A673 (cell line): ENCODE measurements at regions not wholly inside any gene's neighbourhood (a gene's known extent, or its start where the extent isn't known, plus 50 kb on each side); places are given as distances from the start of the nearest gene placed in this dataset.

Source experiments
- BruUV-seq: library from RNA; stranded (reverse); fragments of 400-500 nt; replicated peaks from 2 replicates; lab custom pipeline; 2021; lab: Mats Ljungman, UMichigan
- CTCF ChIA-PET: fragments of 300-600 bp; sonication (Branson Sonifier 250); formaldehyde crosslinking; loops from one replicate; lab custom pipeline; 2022; ENCODE audit warnings: antibody characterized with exemption; lab: Charles Lee
- POLR2A ChIA-PET: fragments of 300-600 bp; sonication (Branson Sonifier 250); formaldehyde crosslinking; loops from one replicate; lab custom pipeline; 2022; ENCODE audit warnings: antibody characterized with exemption; ENCODE audit not compliant: low non-redundant PET; lab: Charles Lee
- DNase-seq: peaks from one replicate; pipeline ENCODE4 v3.0.0-alpha.2; 2015; ENCODE audit warnings: low spot score
- H3K27ac ChIP-seq: fragments of 200-600 bp; sonication (generic); 2 replicates; pipeline ENCODE4 v1.5.1; 2016; ENCODE audit warnings: mixed run types, low read depth, mild to moderate bottlenecking, mixed read lengths, antibody characterized with exemption, low read length; ENCODE audit not compliant: poor library complexity, severe bottlenecking
- H3K27me3 ChIP-seq: fragments of 200-600 bp; sonication (generic); replicated peaks from 2 replicates; pipeline ENCODE4 v1.6.1; 2017; ENCODE audit warnings: mixed run types, low read depth, mild to moderate bottlenecking, mixed read lengths, antibody characterized with exemption, low read length; ENCODE audit not compliant: insufficient read depth, poor library complexity
- H3K36me3 ChIP-seq: fragments of 200-600 bp; sonication (generic); 2 replicates; pipeline ENCODE4 v1.6.1; 2016; ENCODE audit warnings: mixed run types, mild to moderate bottlenecking, mixed read lengths, antibody characterized with exemption, low read length; ENCODE audit not compliant: insufficient read depth, poor library complexity, severe bottlenecking
- H3K4me1 ChIP-seq: fragments of 200-600 bp; sonication (generic); 2 replicates; pipeline ENCODE4 v1.6.1; 2017; ENCODE audit warnings: mixed run types, mild to moderate bottlenecking, mixed read lengths, antibody characterized with exemption, low read length; ENCODE audit not compliant: insufficient read depth, poor library complexity, severe bottlenecking
- H3K4me3 ChIP-seq: fragments of 200-600 bp; sonication (generic); 2 replicates; pipeline ENCODE4 v1.5.1; 2016; ENCODE audit warnings: low read depth, mixed run types, mild to moderate bottlenecking, mixed read lengths, low read length; ENCODE audit not compliant: poor library complexity, severe bottlenecking
- H3K9me3 ChIP-seq: fragments of 200-600 bp; sonication (generic); 2 replicates; pipeline ENCODE4 v1.6.1; 2016; ENCODE audit warnings: mixed run types, low read depth, mild to moderate bottlenecking, mixed read lengths, antibody characterized with exemption, low read length; ENCODE audit not compliant: poor library complexity, severe bottlenecking
- CTCF ChIP-seq: fragments of 300-800, 200-600 bp; sonication (generic); conservative IDR thresholded peaks from 2 replicates; pipeline ENCODE4 v1.5.1; 2017; ENCODE audit warnings: low read depth, mild to moderate bottlenecking, antibody characterized with exemption, low read length, moderate library complexity, mixed read lengths
- EZH2 ChIP-seq: fragments of 200-600 bp; sonication (generic); IDR thresholded peaks from 2 replicates; pipeline ENCODE4 v1.6.1; 2017; ENCODE audit warnings: borderline replicate concordance, low read depth, mild to moderate bottlenecking, mixed read lengths, antibody characterized with exemption, low read length; ENCODE audit not compliant: poor library complexity, severe bottlenecking
- intact Hi-C: fragments of 100-400 bp; cut with micrococcal nuclease; formaldehyde crosslinking; loops from one replicate; pipeline ENCODE4 v1.10.0; 2022; ENCODE audit not compliant: unreplicated experiment

DNA sequence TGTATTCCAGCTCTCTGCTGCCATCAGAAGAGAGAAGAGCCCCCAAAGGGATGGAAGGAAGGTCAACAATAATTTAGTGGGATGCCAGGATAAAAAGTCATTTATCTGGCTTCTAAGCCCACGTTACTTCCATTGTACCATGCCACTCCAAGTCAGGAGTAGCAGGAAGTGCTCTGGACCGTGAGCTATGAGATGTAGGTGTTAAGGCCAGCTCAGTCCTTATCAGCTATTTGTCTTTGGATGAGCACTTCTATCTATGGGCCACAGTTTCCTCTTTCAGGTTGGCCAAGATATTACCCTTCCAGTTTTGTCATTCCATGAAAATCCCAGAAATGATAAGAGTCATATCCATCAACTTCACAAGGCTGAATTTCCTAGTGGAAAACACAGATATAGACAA is 119.4 kb upstream of the CACUL1 start:
- H3K36me3 ChIP-seq = no peaks in the 10 kb centered on the region
- no peaks in the 10 kb centered on the region for H3K4me1 ChIP-seq
- ChIA-PET CTCF (no interaction called here), POLR2A (no interaction called here)
- no peaks in the 10 kb centered on the region for H3K9me3 ChIP-seq
- H3K4me3 ChIP-seq = no peak overlapping the region
- H3K27me3 ChIP-seq = peaks cover 7% of the 10 kb centered on the region
- no peak overlapping the region for H3K27ac ChIP-seq
- no TSS peak for BruUV-seq
- TF ChIP-seq EZH2 (no peak), CTCF (no peak)
- intact Hi-C loops = no loop called here
- DNase-seq = no peak

DNA sequence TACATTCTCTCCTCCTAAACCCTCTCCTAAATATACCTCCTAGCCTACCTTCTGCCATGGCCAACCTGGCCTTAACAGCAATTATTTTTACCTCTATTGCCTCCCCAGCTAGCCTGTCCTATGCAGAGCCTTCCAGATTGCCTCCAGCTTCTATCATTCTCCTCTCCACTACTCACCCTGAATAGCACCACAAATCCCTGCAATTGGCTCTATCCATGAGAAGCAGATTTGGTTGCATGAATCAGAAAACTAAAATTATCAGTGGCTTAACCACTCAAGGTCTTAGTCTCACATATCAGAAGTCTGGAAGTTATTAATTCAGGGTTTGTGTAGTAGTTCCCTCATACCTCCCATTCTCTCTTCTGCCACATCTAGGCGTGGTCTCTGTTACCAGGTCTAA is 120.3 kb upstream of the CACUL1 start:
- ChIA-PET CTCF (no interaction called here), POLR2A (no interaction called here)
- no peak for DNase-seq
- no peak overlapping the region for H3K27ac ChIP-seq
- TF ChIP-seq CTCF (no peak), EZH2 (no peak)
- H3K9me3 ChIP-seq = no peaks in the 10 kb centered on the region
- H3K27me3 ChIP-seq = peaks cover 10% of the 10 kb centered on the region
- BruUV-seq = no TSS peak
- H3K36me3 ChIP-seq = no peaks in the 10 kb centered on the region
- no peaks in the 10 kb centered on the region for H3K4me1 ChIP-seq
- no peak overlapping the region for H3K4me3 ChIP-seq
- intact Hi-C loops = no loop called here

GRCh38 chr10:118882741-118883140 is 128.0 kb upstream of the CACUL1 start:
- no peak overlapping the region for H3K27ac ChIP-seq
- BruUV-seq = no TSS peak
- DNase-seq = no peak
- CTCF ChIA-PET = no interaction called here
- H3K36me3 ChIP-seq = no peaks in the 10 kb centered on the region
- no peaks in the 10 kb centered on the region for H3K9me3 ChIP-seq
- intact Hi-C loops = no loop called here
- no peaks in the 10 kb centered on the region for H3K4me1 ChIP-seq
- TF ChIP-seq CTCF (no peak), EZH2 (no peak)
- H3K27me3 ChIP-seq = peaks cover 34% of the 10 kb centered on the region
- H3K4me3 ChIP-seq = no peak overlapping the region
- POLR2A ChIA-PET = no interaction called here
